Hepatocyte (in vitro differentiated cells): ENCODE measurements at regions not wholly inside any gene's neighbourhood (a gene's known extent, or its start where the extent isn't known, plus 50 kb on each side); places are given as distances from the start of the nearest gene placed in this dataset.

Experiments
- DNase-seq: peaks from one replicate; pipeline ENCODE4 v3.0.0-alpha.2; 2016; ENCODE audit warnings: low spot score
- H2AFZ ChIP-seq: fragments of 200-600 bp; sonication (generic); 2 replicates; pipeline ENCODE4 v1.6.0; 2016; ENCODE audit warnings: antibody characterized with exemption, mild to moderate bottlenecking
- H3K27ac ChIP-seq: fragments of 200-600 bp; sonication (generic); 2 replicates; pipeline ENCODE4 v1.5.1; 2016; ENCODE audit warnings: mild to moderate bottlenecking
- H3K27me3 ChIP-seq: fragments of 200-600 bp; sonication (generic); 2 replicates; pipeline ENCODE4 v1.6.1; 2016
- H3K36me3 ChIP-seq: fragments of 200-600 bp; sonication (generic); replicated peaks from 2 replicates; pipeline ENCODE4 v1.5.1; 2016; ENCODE audit warnings: low read depth; ENCODE audit not compliant: insufficient read depth
- H3K4me1 ChIP-seq: fragments of 200-600 bp; sonication (generic); 2 replicates; pipeline ENCODE4 v1.5.1; 2016; ENCODE audit warnings: mild to moderate bottlenecking, moderate library complexity; ENCODE audit not compliant: insufficient read depth
- H3K4me2 ChIP-seq: fragments of 200-600 bp; sonication (generic); 2 replicates; pipeline ENCODE4 v1.6.0; 2016
- H3K4me3 ChIP-seq: fragments of 200-600 bp; sonication (generic); 2 replicates; pipeline ENCODE4 v1.5.1; 2016; ENCODE audit warnings: mild to moderate bottlenecking
- H3K79me2 ChIP-seq: fragments of 200-600 bp; sonication (generic); 2 replicates; pipeline ENCODE4 v1.6.0; 2017; ENCODE audit warnings: mild to moderate bottlenecking
- H3K9me2 ChIP-seq: fragments of 200-600 bp; sonication (generic); replicated peaks from 2 replicates; pipeline ENCODE4 v1.6.0; 2017; ENCODE audit warnings: mild to moderate bottlenecking; ENCODE audit not compliant: insufficient read depth
- H3K9me3 ChIP-seq: fragments of 200-600 bp; sonication (generic); 2 replicates; pipeline ENCODE4 v1.5.1; 2016; ENCODE audit warnings: low read depth, mild to moderate bottlenecking
- H4K20me1 ChIP-seq: fragments of 200-600 bp; sonication (generic); 2 replicates; pipeline ENCODE4 v1.6.0; 2016; ENCODE audit warnings: mild to moderate bottlenecking; ENCODE audit not compliant: insufficient read depth, poor library complexity, severe bottlenecking
- EZH2 ChIP-seq: fragments of 200-600 bp; sonication (generic); IDR thresholded peaks from 2 replicates; pipeline ENCODE4 v1.6.1; 2016; ENCODE audit warnings: antibody characterized with exemption, mild to moderate bottlenecking, borderline replicate concordance
- EZH2phosphoT487 ChIP-seq: fragments of 200-600 bp; sonication (generic); IDR thresholded peaks from one replicate; pipeline ENCODE4 v1.6.1; 2018; ENCODE audit warnings: antibody characterized with exemption, mild to moderate bottlenecking, low read depth, moderate library complexity; ENCODE audit not compliant: unreplicated experiment, severe bottlenecking
- WGBS: methylation state at CpG from one replicate; pipeline ENCODE4 v1.1.6; 2016; ENCODE audit warnings: low lambda C conversion rate; ENCODE audit errors: missing lambda C conversion rate; 5-methylcytosine and 5-hydroxymethylcytosine counted together
- TF ChIP-seq, protein P1 (sequence below): fragments of 200-600 bp; sonication (generic); IDR thresholded peaks from 2 replicates; pipeline ENCODE4 v1.5.1; 2016; ENCODE audit warnings: antibody characterized with exemption, mild to moderate bottlenecking; ENCODE audit not compliant: poor library complexity

- H4K20me1 ChIP-seq, result no peaks in the 10 kb centered on the region
- no peak overlapping the region for H2AFZ ChIP-seq
- H3K79me2 ChIP-seq, result no peaks in the 10 kb centered on the region
- no peak overlapping the region for H3K4me2 ChIP-seq
- TF ChIP-seq, protein P1, sequence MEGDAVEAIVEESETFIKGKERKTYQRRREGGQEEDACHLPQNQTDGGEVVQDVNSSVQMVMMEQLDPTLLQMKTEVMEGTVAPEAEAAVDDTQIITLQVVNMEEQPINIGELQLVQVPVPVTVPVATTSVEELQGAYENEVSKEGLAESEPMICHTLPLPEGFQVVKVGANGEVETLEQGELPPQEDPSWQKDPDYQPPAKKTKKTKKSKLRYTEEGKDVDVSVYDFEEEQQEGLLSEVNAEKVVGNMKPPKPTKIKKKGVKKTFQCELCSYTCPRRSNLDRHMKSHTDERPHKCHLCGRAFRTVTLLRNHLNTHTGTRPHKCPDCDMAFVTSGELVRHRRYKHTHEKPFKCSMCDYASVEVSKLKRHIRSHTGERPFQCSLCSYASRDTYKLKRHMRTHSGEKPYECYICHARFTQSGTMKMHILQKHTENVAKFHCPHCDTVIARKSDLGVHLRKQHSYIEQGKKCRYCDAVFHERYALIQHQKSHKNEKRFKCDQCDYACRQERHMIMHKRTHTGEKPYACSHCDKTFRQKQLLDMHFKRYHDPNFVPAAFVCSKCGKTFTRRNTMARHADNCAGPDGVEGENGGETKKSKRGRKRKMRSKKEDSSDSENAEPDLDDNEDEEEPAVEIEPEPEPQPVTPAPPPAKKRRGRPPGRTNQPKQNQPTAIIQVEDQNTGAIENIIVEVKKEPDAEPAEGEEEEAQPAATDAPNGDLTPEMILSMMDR, result no peak
- H3K27me3 ChIP-seq, result no peaks in the 10 kb centered on the region
- peak overlapping the region; percentile 46 for H3K27ac ChIP-seq
- H3K4me3 ChIP-seq, result no peak overlapping the region
- peaks cover 25% of the 10 kb centered on the region for H3K4me1 ChIP-seq
- no peaks in the 10 kb centered on the region for H3K9me2 ChIP-seq
- peak; percentile 62 for DNase-seq
- 48% methylated on average over 15 of the region's 15 CpGs for WGBS
- H3K9me3 ChIP-seq, result no peaks in the 10 kb centered on the region
- no peaks in the 10 kb centered on the region for H3K36me3 ChIP-seq
These were observed 620.0 kb downstream of the BCOR start for GRCh38 chrX:39477762-39478120.

GRCh38 chrX:39479856-39480255 is 617.9 kb downstream of the BCOR start:
- H3K4me1 ChIP-seq, result peaks cover 29% of the 10 kb centered on the region
- no peak overlapping the region for H3K4me3 ChIP-seq
- no peak overlapping the region for H3K4me2 ChIP-seq
- no peaks in the 10 kb centered on the region for H3K9me3 ChIP-seq
- no peak overlapping the region for H2AFZ ChIP-seq
- H3K36me3 ChIP-seq, result no peaks in the 10 kb centered on the region
- no peaks in the 10 kb centered on the region for H3K79me2 ChIP-seq
- H3K9me2 ChIP-seq, result no peaks in the 10 kb centered on the region
- DNase-seq, result no peak
- 76% methylated on average over 4 of the region's 4 CpGs for WGBS
- H4K20me1 ChIP-seq, result no peaks in the 10 kb centered on the region
- no peak overlapping the region for H3K27ac ChIP-seq
- no peaks in the 10 kb centered on the region for H3K27me3 ChIP-seq
- no peak for TF ChIP-seq EZH2phosphoT487

- peaks cover 26% of the 10 kb centered on the region for H3K4me1 ChIP-seq
- no peaks in the 10 kb centered on the region for H3K9me3 ChIP-seq
- H4K20me1 ChIP-seq, result no peaks in the 10 kb centered on the region
- H3K9me2 ChIP-seq, result no peaks in the 10 kb centered on the region
- no peak overlapping the region for H3K4me3 ChIP-seq
- no peak overlapping the region for H2AFZ ChIP-seq
- 71% methylated on average over 1 of the region's 1 CpG for WGBS
- TF ChIP-seq EZH2phosphoT487, result no peak
- TF ChIP-seq EZH2, result no peak
- TF ChIP-seq, protein P1, result no peak
- no peak overlapping the region for H3K27ac ChIP-seq
- H3K27me3 ChIP-seq, result no peaks in the 10 kb centered on the region
- DNase-seq, result no peak
- H3K4me2 ChIP-seq, result no peak overlapping the region
- H3K36me3 ChIP-seq, result no peaks in the 10 kb centered on the region
- no peaks in the 10 kb centered on the region for H3K79me2 ChIP-seq
These were observed 616.8 kb downstream of the BCOR start for GRCh38 chrX:39480963-39481362.

- Histone ChIP-seq H3K9me2 (no peaks in the 10 kb centered on the region), H3K4me3 (no peak overlapping the region), H3K27me3 (no peaks in the 10 kb centered on the region), H3K36me3 (no peaks in the 10 kb centered on the region), H3K27ac (no peak overlapping the region), H3K9me3 (no peaks in the 10 kb centered on the region), H3K4me2 (no peak overlapping the region), H3K79me2 (no peaks in the 10 kb centered on the region), H3K4me1 (peaks cover 23% of the 10 kb centered on the region), H2AFZ (no peak overlapping the region), H4K20me1 (no peaks in the 10 kb centered on the region)
- WGBS, result 84% methylated on average over 4 of the region's 4 CpGs
- no peak for DNase-seq
- TF ChIP-seq, protein P1, result no peak
- no peak for TF ChIP-seq EZH2
These were observed 616.1 kb downstream of the BCOR start for GRCh38 chrX:39481621-39482020.
